GM12878 (cell line): ENCODE measurements at regions not wholly inside any gene's neighbourhood (a gene's known extent, or its start where the extent isn't known, plus 50 kb on each side); places are given as distances from the start of the nearest gene placed in this dataset.

Source experiments
- ATAC-seq: fragments of 200-7000 bp; cut with Tn5 transposase; 3 replicates; pipeline ENCODE4 v1.9.1; 2020; ENCODE audit warnings: mild to moderate bottlenecking, moderate library complexity
- BruUV-seq: library from RNA; stranded (reverse); fragments of 400-500 nt; replicated peaks from 2 replicates; lab custom pipeline; 2021; lab: Mats Ljungman, UMichigan
- CTCF ChIA-PET: fragments of 300-600 bp; sonication (Branson Sonifier 250); formaldehyde crosslinking; extraction: SDS; loops from one replicate; lab custom pipeline; 2021; ENCODE audit warnings: inconsistent platforms; lab: Yijun Ruan, JAX
- POLR2A ChIA-PET: fragments of 350-600 bp; formaldehyde crosslinking; extraction: SDS; loops from one replicate; lab custom pipeline; 2021; ENCODE audit warnings: inconsistent platforms; lab: Charles Lee
- RAD21 ChIA-PET: fragments of 300-600 bp; sonication (Branson Sonifier 250); formaldehyde crosslinking; loops from one replicate; lab custom pipeline; 2023; ENCODE audit warnings: antibody characterized with exemption; ENCODE audit not compliant: unreplicated experiment; lab: Charles Lee
- SMC1A ChIA-PET: fragments of 300-600 bp; sonication (Branson Sonifier 250); formaldehyde crosslinking; loops from one replicate; lab custom pipeline; 2023; ENCODE audit not compliant: unreplicated experiment, uncharacterized antibody; lab: Charles Lee
- DNase-seq: peaks from one replicate; pipeline ENCODE4 v3.0.0-alpha.2; 2011; ENCODE audit warnings: low read depth, low spot score
- FAIRE-seq: peaks from 3 replicates; lab custom pipeline; 2011; peaks lifted over from hg19 to GRCh38; lab: Jason Lieb, UNC
- H2AFZ ChIP-seq: 2 replicates; pipeline ENCODE4 v1.6.0; 2011; ENCODE audit warnings: low read depth, low read length, control low read depth; ENCODE audit not compliant: control insufficient read depth
- H3K27ac ChIP-seq: 2 replicates; pipeline ENCODE4 v1.5.1; 2011; ENCODE audit warnings: control low read depth; ENCODE audit not compliant: control insufficient read depth, insufficient read depth
- H3K27me3 ChIP-seq, 2 experiments: replicated peaks in 1 of 2; 2 replicates each; pipeline versions ENCODE4 v1.6.0 to v1.6.1; 2011; ENCODE audit warnings: low read length in 1 of 2; ENCODE audit not compliant: control insufficient read depth in 2 of 2, insufficient read depth in 2 of 2
- H3K36me3 ChIP-seq, 2 experiments: 2 replicates each; pipeline ENCODE4 v1.5.1; 2011; ENCODE audit warnings: low read length in 1 of 2; ENCODE audit not compliant: control insufficient read depth in 2 of 2, insufficient read depth in 2 of 2
- H3K4me1 ChIP-seq: 2 replicates; pipeline ENCODE4 v1.6.1; 2011; ENCODE audit warnings: mild to moderate bottlenecking, low read length, moderate library complexity, mixed read lengths; ENCODE audit not compliant: control insufficient read depth, insufficient read depth
- H3K4me2 ChIP-seq: 2 replicates; pipeline ENCODE4 v1.6.0; 2011; ENCODE audit warnings: control low read depth; ENCODE audit not compliant: control insufficient read depth, insufficient read depth
- H3K4me3 ChIP-seq: fragments of 200-600 bp; sonication (generic); 2 replicates; pipeline ENCODE4 v1.5.1; 2016
- H3K79me2 ChIP-seq: 2 replicates; pipeline ENCODE4 v1.6.0; 2011; ENCODE audit warnings: low read length; ENCODE audit not compliant: control insufficient read depth, insufficient read depth
- H3K9ac ChIP-seq: 2 replicates; pipeline ENCODE4 v1.8.0; 2011; ENCODE audit warnings: low read length, control low read depth, mixed read lengths; ENCODE audit not compliant: control insufficient read depth, insufficient read depth
- H3K9me3 ChIP-seq: replicated peaks from 3 replicates; pipeline ENCODE4 v1.5.1; 2011; ENCODE audit warnings: mild to moderate bottlenecking, low read length; ENCODE audit not compliant: control insufficient read depth, insufficient read depth
- H4K20me1 ChIP-seq: 2 replicates; pipeline ENCODE4 v1.6.0; 2011; ENCODE audit not compliant: control insufficient read depth, insufficient read depth
- ATF3 ChIP-seq: IDR thresholded peaks from 2 replicates; pipeline ENCODE4 v1.6.1; 2011; ENCODE audit warnings: low read depth, mild to moderate bottlenecking, low read length, moderate library complexity, borderline replicate concordance; ENCODE audit errors: extremely low read depth
- CHD4 ChIP-seq: fragments of 200-600 bp; sonication (generic); IDR thresholded peaks from 2 replicates; pipeline ENCODE4 v1.6.1; 2016; ENCODE audit warnings: mild to moderate bottlenecking
- E2F4 ChIP-seq: IDR thresholded peaks from 2 replicates; pipeline ENCODE4 v1.6.1; 2012; ENCODE audit warnings: low read depth, low read length, improper control_type of control experiment
- FOS ChIP-seq: IDR thresholded peaks from 3 replicates; pipeline ENCODE4 v1.6.1; 2011; ENCODE audit warnings: borderline replicate concordance; ENCODE audit not compliant: insufficient read length; ENCODE audit errors: extremely low read depth
- GATAD2B ChIP-seq: fragments of 450-650 bp; conservative IDR thresholded peaks from 2 replicates; pipeline ENCODE4 v1.6.1; 2017; ENCODE audit warnings: low read depth, mild to moderate bottlenecking, moderate library complexity
- HSF1 ChIP-seq: fragments of 150-350 bp; IDR thresholded peaks from 2 replicates; pipeline ENCODE4 v1.6.1; 2014; ENCODE audit warnings: mild to moderate bottlenecking, low read depth, low read length
- IRF3 ChIP-seq: fragments of 450-650 bp; IDR thresholded peaks from 2 replicates; pipeline ENCODE4 v1.6.1; 2014; ENCODE audit warnings: mild to moderate bottlenecking
- JUND ChIP-seq: IDR thresholded peaks from 2 replicates; pipeline ENCODE4 v1.6.1; 2012; ENCODE audit warnings: low read depth, mild to moderate bottlenecking, low read length, improper control_type of control experiment, moderate library complexity
- MYB ChIP-seq: fragments of 150-350 bp; IDR thresholded peaks from 2 replicates; pipeline ENCODE4 v1.6.1; 2014; ENCODE audit warnings: mild to moderate bottlenecking, low read depth, low read length, borderline replicate concordance
- PAX5 ChIP-seq: IDR thresholded peaks from 2 replicates; pipeline ENCODE4 v1.6.1; 2011; ENCODE audit warnings: low read depth, low read length, borderline replicate concordance
- PAX8 ChIP-seq: fragments of 450-650 bp; IDR thresholded peaks from 2 replicates; pipeline ENCODE4 v1.6.1; 2017; ENCODE audit warnings: mild to moderate bottlenecking, moderate library complexity
- RAD21 ChIP-seq: IDR thresholded peaks from 2 replicates; pipeline ENCODE4 v1.6.1; 2011; ENCODE audit warnings: mild to moderate bottlenecking, low read depth, low read length, moderate library complexity; ENCODE audit not compliant: insufficient read depth
- RBBP5 ChIP-seq: fragments of 200-600 bp; sonication (generic); conservative IDR thresholded peaks from 2 replicates; pipeline ENCODE4 v1.6.1; 2016
- RELA ChIP-seq: fragments of 450-650 bp; IDR thresholded peaks from 2 replicates; pipeline ENCODE4 v1.8.0; 2014; ENCODE audit warnings: borderline replicate concordance; ENCODE audit not compliant: partially characterized antibody
- STAT3 ChIP-seq: IDR thresholded peaks from 2 replicates; pipeline ENCODE4 v1.6.1; 2011; ENCODE audit warnings: low read depth, low read length, improper control_type of control experiment
- TCF12 ChIP-seq: IDR thresholded peaks from 2 replicates; pipeline ENCODE4 v1.6.1; 2011; ENCODE audit warnings: low read depth, mild to moderate bottlenecking, low read length
- ZNF622 ChIP-seq: fragments of 450-650 bp; IDR thresholded peaks from 2 replicates; pipeline ENCODE4 v1.6.1; 2017; ENCODE audit warnings: mild to moderate bottlenecking, inconsistent platforms
- ZSCAN29 ChIP-seq: fragments of 450-650 bp; IDR thresholded peaks from 2 replicates; pipeline ENCODE4 v1.6.1; 2017; ENCODE audit warnings: mild to moderate bottlenecking, moderate library complexity
- WGBS: methylation state at CpG from one replicate; pipeline ENCODE4 v1.1.6; 2016; ENCODE audit warnings: low lambda C conversion rate; ENCODE audit not compliant: insufficient replicate concordance, insufficient coverage; ENCODE audit errors: missing lambda C conversion rate; 5-methylcytosine and 5-hydroxymethylcytosine counted together
- in situ Hi-C: fragments of 300-500 bp; cut with MboI; formaldehyde crosslinking; loops from 9 replicates; pipeline ENCODE4 v1.14.3; 2018; ENCODE audit warnings: mixed read lengths
- intact Hi-C: fragments of 100-400 bp; cut with micrococcal nuclease; formaldehyde crosslinking; loops from one replicate; pipeline ENCODE4 v1.14.2; 2022; ENCODE audit not compliant: unreplicated experiment

- H3K4me2 ChIP-seq = no peak overlapping the region
- no peaks in the 10 kb centered on the region for H3K36me3 ChIP-seq
- no peak for DNase-seq
- ChIA-PET RAD21 (no interaction called here), POLR2A (no interaction called here), CTCF (no interaction called here), SMC1A (no interaction called here)
- H3K9ac ChIP-seq = no peak overlapping the region
- in situ Hi-C loops = loop anchor here (25.0 kb wide), 1 partner anchor 322 kb away; no protein-coding TSS in a partner anchor
- H3K79me2 ChIP-seq = no peaks in the 10 kb centered on the region
- no TSS peak for BruUV-seq
- FAIRE-seq = no peak
- no peaks in the 10 kb centered on the region for H3K27me3 ChIP-seq
- TF ChIP-seq RAD21 (no peak), ZSCAN29 (no peak), ATF3 (no peak), IRF3 (no peak), RBBP5 (no peak), ZNF622 (no peak), HSF1 (no peak), CHD4 (no peak), TCF12 (no peak), PAX8 (no peak), PAX5 (no peak), JUND (no peak), E2F4 (no peak), STAT3 (no peak), MYB (no peak), FOS (no peak), RELA (no peak), GATAD2B (no peak)
- H2AFZ ChIP-seq = no peak overlapping the region
- H3K27ac ChIP-seq = no peak overlapping the region
- no peaks in the 10 kb centered on the region for H3K4me1 ChIP-seq
- no peaks in the 10 kb centered on the region for H4K20me1 ChIP-seq
- no peak for ATAC-seq
- no peak overlapping the region for H3K4me3 ChIP-seq
- WGBS = 33% methylated on average over 6 of the region's 6 CpGs
- H3K9me3 ChIP-seq = no peaks in the 10 kb centered on the region; the same call in 2 of the 3 replicates
- intact Hi-C loops = no loop called here
These were observed 2450.0 kb downstream of the TP53TG3F start for GRCh38 chr16:35909351-35909954.
